ENCODE measurements at regions not wholly inside any gene's neighbourhood (a gene's known extent, or its start where the extent isn't known, plus 50 kb on each side); places are given as distances from the start of the nearest gene placed in this dataset.
"Not testable (repeated sequence)": the region's sequence is repeated elsewhere in the genome, so short reads cannot be mapped to it uniquely, and the experiment has no call there.

GRCh38 chr18:45337477-45337876, 277.8 kb upstream of the SLC14A2 start:
- H3K36me3 ChIP-seq = no peaks in the 10 kb centered on the region
- DNase-seq = no peak
- H3K4me3 ChIP-seq = no peak overlapping the region

GRCh38 chr18:45339810-45340550, 275.3 kb upstream of the SLC14A2 start:
- H3K36me3 ChIP-seq = no peaks in the 10 kb centered on the region
- H3K27me3 ChIP-seq = no peaks in the 10 kb centered on the region
- DNase-seq = no peak

More at GRCh38 chr18:45337477-45337876, 277.8 kb upstream of the SLC14A2 start:
- H3K27me3 ChIP-seq = no peaks in the 10 kb centered on the region
- no peaks in the 10 kb centered on the region for H3K9me3 ChIP-seq (replicated peaks)
- no peaks in the 10 kb centered on the region for H3K4me1 ChIP-seq
- H3K27ac ChIP-seq = no peak overlapping the region

GRCh38 chr18:45340884-45341283, 274.4 kb upstream of the SLC14A2 start:
- Histone ChIP-seq H3K27me3 (no peaks in the 10 kb centered on the region), H3K4me1 (no peaks in the 10 kb centered on the region), H3K27ac (no peak overlapping the region), H3K36me3 (no peaks in the 10 kb centered on the region), H3K9me3 (replicated peaks) (no peaks in the 10 kb centered on the region), H3K4me3 (no peak overlapping the region)
- DNase-seq = no peak

More at GRCh38 chr18:45339810-45340550, 275.3 kb upstream of the SLC14A2 start:
- Histone ChIP-seq H3K27ac (no peak overlapping the region), H3K4me1 (no peaks in the 10 kb centered on the region), H3K4me3 (no peak overlapping the region), H3K9me3 (replicated peaks) (no peaks in the 10 kb centered on the region)

GRCh38 chr18:45341454-45341853, 273.8 kb upstream of the SLC14A2 start:
- no peaks in the 10 kb centered on the region for H3K4me1 ChIP-seq
- H3K9me3 ChIP-seq (replicated peaks) = no peaks in the 10 kb centered on the region
- H3K36me3 ChIP-seq = no peaks in the 10 kb centered on the region
- DNase-seq = no peak
- no peak overlapping the region for H3K4me3 ChIP-seq
- no peak overlapping the region for H3K27ac ChIP-seq
- no peaks in the 10 kb centered on the region for H3K27me3 ChIP-seq

GRCh38 chr18:45342166-45342565, 273.1 kb upstream of the SLC14A2 start:
- Histone ChIP-seq H3K36me3 (no peaks in the 10 kb centered on the region), H3K27me3 (no peaks in the 10 kb centered on the region), H3K9me3 (replicated peaks) (no peaks in the 10 kb centered on the region), H3K4me1 (no peaks in the 10 kb centered on the region), H3K4me3 (no peak overlapping the region), H3K27ac (no peak overlapping the region)
- DNase-seq = no peak

- Histone ChIP-seq H3K9me3 (replicated peaks) (no peaks in the 10 kb centered on the region), H3K4me1 (no peaks in the 10 kb centered on the region), H3K27me3 (no peaks in the 10 kb centered on the region), H3K4me3 (no peak overlapping the region), H3K36me3 (no peaks in the 10 kb centered on the region), H3K27ac (no peak overlapping the region)
- DNase-seq = no peak
Observed at GRCh38 chr18:45342653-45343052, 272.6 kb upstream of the SLC14A2 start.

- DNase-seq = no peak
- Histone ChIP-seq H3K9me3 (replicated peaks) (no peaks in the 10 kb centered on the region), H3K27me3 (no peaks in the 10 kb centered on the region), H3K36me3 (no peaks in the 10 kb centered on the region), H3K27ac (no peak overlapping the region), H3K4me1 (no peaks in the 10 kb centered on the region), H3K4me3 (no peak overlapping the region)
Observed at GRCh38 chr18:45343365-45343764, 271.9 kb upstream of the SLC14A2 start.

GRCh38 chr18:45344680-45345079, 270.6 kb upstream of the SLC14A2 start:
- not testable (repeated sequence) for DNase-seq; H3K4me1 ChIP-seq; H3K9me3 ChIP-seq (replicated peaks); H3K4me3 ChIP-seq; H3K27ac ChIP-seq; H3K27me3 ChIP-seq; H3K36me3 ChIP-seq

- no peaks in the 10 kb centered on the region for H3K36me3 ChIP-seq
- no peak overlapping the region for H3K4me3 ChIP-seq
- no peak for DNase-seq
- no peaks in the 10 kb centered on the region for H3K9me3 ChIP-seq (replicated peaks)
- no peak overlapping the region for H3K27ac ChIP-seq
- no peaks in the 10 kb centered on the region for H3K4me1 ChIP-seq
- no peaks in the 10 kb centered on the region for H3K27me3 ChIP-seq
Observed at GRCh38 chr18:45349019-45349418, 266.3 kb upstream of the SLC14A2 start.

GRCh38 chr18:45349467-45349866, 265.8 kb upstream of the SLC14A2 start:
- no peaks in the 10 kb centered on the region for H3K27me3 ChIP-seq
- DNase-seq = no peak
- no peak overlapping the region for H3K4me3 ChIP-seq
- no peaks in the 10 kb centered on the region for H3K4me1 ChIP-seq
- no peak overlapping the region for H3K27ac ChIP-seq
- H3K36me3 ChIP-seq = no peaks in the 10 kb centered on the region
- H3K9me3 ChIP-seq (replicated peaks) = no peaks in the 10 kb centered on the region

GRCh38 chr18:45350404-45351156, 264.7 kb upstream of the SLC14A2 start:
- Histone ChIP-seq H3K27ac (no peak overlapping the region), H3K36me3 (no peaks in the 10 kb centered on the region), H3K4me3 (no peak overlapping the region), H3K4me1 (no peaks in the 10 kb centered on the region), H3K27me3 (no peaks in the 10 kb centered on the region), H3K9me3 (replicated peaks) (no peaks in the 10 kb centered on the region)
- DNase-seq = no peak

- DNase-seq = no peak
- Histone ChIP-seq H3K9me3 (replicated peaks) (no peaks in the 10 kb centered on the region), H3K27me3 (no peaks in the 10 kb centered on the region)
Observed at GRCh38 chr18:45352874-45353273, 262.4 kb upstream of the SLC14A2 start.

GRCh38 chr18:45353530-45353929, 261.7 kb upstream of the SLC14A2 start:
- H3K27me3 ChIP-seq = no peaks in the 10 kb centered on the region
- H3K4me3 ChIP-seq = no peak overlapping the region
- no peaks in the 10 kb centered on the region for H3K36me3 ChIP-seq
- H3K4me1 ChIP-seq = no peaks in the 10 kb centered on the region
- DNase-seq = no peak
- no peak overlapping the region for H3K27ac ChIP-seq
- H3K9me3 ChIP-seq (replicated peaks) = no peaks in the 10 kb centered on the region

More at GRCh38 chr18:45352874-45353273, 262.4 kb upstream of the SLC14A2 start:
- Histone ChIP-seq H3K27ac (no peak overlapping the region), H3K4me3 (no peak overlapping the region), H3K36me3 (no peaks in the 10 kb centered on the region), H3K4me1 (no peaks in the 10 kb centered on the region)

- DNase-seq = no peak
- no peaks in the 10 kb centered on the region for H3K9me3 ChIP-seq (replicated peaks)
- no peaks in the 10 kb centered on the region for H3K4me1 ChIP-seq
- no peaks in the 10 kb centered on the region for H3K36me3 ChIP-seq
- H3K4me3 ChIP-seq = no peak overlapping the region
- no peaks in the 10 kb centered on the region for H3K27me3 ChIP-seq
- H3K27ac ChIP-seq = no peak overlapping the region
Observed at GRCh38 chr18:45355944-45356520, 259.2 kb upstream of the SLC14A2 start.

- H3K27me3 ChIP-seq = no peaks in the 10 kb centered on the region
- no peak overlapping the region for H3K27ac ChIP-seq
Observed at GRCh38 chr18:45357686-45358470, 257.4 kb upstream of the SLC14A2 start.

More at GRCh38 chr18:45357686-45358470, 257.4 kb upstream of the SLC14A2 start:
- Histone ChIP-seq H3K4me3 (no peak overlapping the region), H3K36me3 (no peaks in the 10 kb centered on the region), H3K9me3 (replicated peaks) (no peaks in the 10 kb centered on the region), H3K4me1 (no peaks in the 10 kb centered on the region; the same call in 1 of the 2 replicates)
- DNase-seq = no peak
